ENCODE measurements at regions not wholly inside any gene's neighbourhood (a gene's known extent, or its start where the extent isn't known, plus 50 kb on each side); places are given as distances from the start of the nearest gene placed in this dataset.
"Not testable (repeated sequence)": the region's sequence is repeated elsewhere in the genome, so short reads cannot be mapped to it uniquely, and the experiment has no call there.

- no peak for DNase-seq
Observed at GRCh38 chr5:109992264-109992915, 302.7 kb downstream of the MAN2A1 start.

- DNase-seq = no peak
Observed at GRCh38 chr5:109994135-109994534, 304.4 kb downstream of the MAN2A1 start.

- no peak for DNase-seq
Observed at GRCh38 chr5:109996246-109996645, 306.5 kb downstream of the MAN2A1 start.

- DNase-seq = no peak
Observed at GRCh38 chr5:109997161-109997560, 307.4 kb downstream of the MAN2A1 start.

GRCh38 chr5:109998208-109998607, 308.5 kb downstream of the MAN2A1 start:
- no peak for DNase-seq

GRCh38 chr5:109998726-109999125, 309.0 kb downstream of the MAN2A1 start:
- DNase-seq = no peak

- DNase-seq = no peak
Observed at GRCh38 chr5:110001648-110002047, 311.9 kb downstream of the MAN2A1 start.

GRCh38 chr5:110002652-110003051, 312.9 kb downstream of the MAN2A1 start:
- DNase-seq = no peak

GRCh38 chr5:110005907-110006562, 316.3 kb downstream of the MAN2A1 start:
- not testable (repeated sequence) for DNase-seq

- no peak for DNase-seq
Observed at GRCh38 chr5:110007101-110007500, 317.4 kb downstream of the MAN2A1 start.

- no peak for DNase-seq
Observed at GRCh38 chr5:110008131-110008530, 318.4 kb downstream of the MAN2A1 start.

GRCh38 chr5:110012145-110012544, 322.4 kb downstream of the MAN2A1 start:
- no peak for DNase-seq

- no peak for DNase-seq
Observed at GRCh38 chr5:110013017-110013416, 323.3 kb downstream of the MAN2A1 start.

GRCh38 chr5:110017854-110018253, 328.1 kb downstream of the MAN2A1 start:
- DNase-seq = no peak

GRCh38 chr5:110018509-110018908, 328.8 kb downstream of the MAN2A1 start:
- no peak for DNase-seq

GRCh38 chr5:110019119-110019518, 329.4 kb downstream of the MAN2A1 start:
- DNase-seq = no peak

GRCh38 chr5:110019780-110020179, 330.1 kb downstream of the MAN2A1 start:
- DNase-seq = no peak

- DNase-seq = no peak
Observed at GRCh38 chr5:110021251-110021650, 331.5 kb downstream of the MAN2A1 start.

- DNase-seq = no peak
Observed at GRCh38 chr5:110025160-110025559, 335.4 kb downstream of the MAN2A1 start.

- DNase-seq = no peak
Observed at GRCh38 chr5:110027527-110028322, 338.0 kb downstream of the MAN2A1 start.

GRCh38 chr5:110031402-110032140, 341.8 kb downstream of the MAN2A1 start:
- no peak for DNase-seq

- DNase-seq = no peak
Observed at GRCh38 chr5:110032376-110032775, 342.6 kb downstream of the MAN2A1 start.

GRCh38 chr5:110034056-110034600, 344.4 kb downstream of the MAN2A1 start:
- no peak for DNase-seq

Data from activated CD8-positive, alpha-beta memory T cell treated with anti-CD3 and anti-CD28 coated beads, Interleukin-2, amount 50 U/mL, for 4 hours (primary cell).